ENCODE measurements at regions not wholly inside any gene's neighbourhood (a gene's known extent, or its start where the extent isn't known, plus 50 kb on each side); places are given as distances from the start of the nearest gene placed in this dataset.

GRCh38 chr12:97275256-97275655 lies 187.3 kb upstream of the RMST start:
- peak in 1 of 3 donors; percentile 25 for DNase-seq

GRCh38 chr12:97275728-97276590 lies 186.6 kb upstream of the RMST start:
- peak in 2 of 3 donors; percentile 9 to 35 for DNase-seq

GRCh38 chr12:97276661-97277429 lies 185.8 kb upstream of the RMST start:
- DNase-seq: peak in 1 of 3 donors; percentile 13

GRCh38 chr12:97283297-97283696 lies 179.3 kb upstream of the RMST start:
- no peak for DNase-seq

GRCh38 chr12:97288531-97288930 lies 174.1 kb upstream of the RMST start:
- DNase-seq: no peak

GRCh38 chr12:97292588-97292987 lies 170.0 kb upstream of the RMST start:
- no peak for DNase-seq

GRCh38 chr12:97293541-97293940 lies 169.1 kb upstream of the RMST start:
- no peak for DNase-seq

GRCh38 chr12:97299847-97300246 lies 162.8 kb upstream of the RMST start:
- DNase-seq: no peak

GRCh38 chr12:97300431-97300830 lies 162.2 kb upstream of the RMST start:
- DNase-seq: no peak

- no peak for DNase-seq
Measured at GRCh38 chr12:97300891-97301290, 161.7 kb upstream of the RMST start.

GRCh38 chr12:97301576-97301975 lies 161.0 kb upstream of the RMST start:
- no peak for DNase-seq

GRCh38 chr12:97305651-97306050 lies 157.0 kb upstream of the RMST start:
- DNase-seq: no peak

- peak in 1 of 3 donors; percentile 11 for DNase-seq
Measured at GRCh38 chr12:97306147-97306546, 156.5 kb upstream of the RMST start.

- peak; percentile 52 to 65 (median 63) for DNase-seq
Measured at GRCh38 chr12:97308576-97309198, 153.9 kb upstream of the RMST start.

GRCh38 chr12:97309921-97310320 lies 152.7 kb upstream of the RMST start:
- DNase-seq: no peak

- no peak for DNase-seq
Measured at GRCh38 chr12:97312570-97313135, 150.0 kb upstream of the RMST start.

GRCh38 chr12:97313471-97314190 lies 149.0 kb upstream of the RMST start:
- DNase-seq: no peak

- no peak for DNase-seq
Measured at GRCh38 chr12:97316321-97316720, 146.3 kb upstream of the RMST start.

- peak in 1 of 3 donors; percentile 26 for DNase-seq
Measured at GRCh38 chr12:97321621-97322020, 141.0 kb upstream of the RMST start.

GRCh38 chr12:97322388-97322787 lies 140.2 kb upstream of the RMST start:
- no peak for DNase-seq

- no peak for DNase-seq
Measured at GRCh38 chr12:97323154-97323553, 139.4 kb upstream of the RMST start.

- no peak for DNase-seq
Measured at GRCh38 chr12:97324471-97324870, 138.1 kb upstream of the RMST start.

Data from muscle of back (tissue), 3 donors.